ENCODE measurements at regions not wholly inside any gene's neighbourhood (a gene's known extent, or its start where the extent isn't known, plus 50 kb on each side); places are given as distances from the start of the nearest gene placed in this dataset.
"Not testable (repeated sequence)": the region's sequence is repeated elsewhere in the genome, so short reads cannot be mapped to it uniquely, and the experiment has no call there.

- Mint-ChIP-seq H3K27me3 (ENCODE audit: unreplicated experiment) (no peaks in the 10 kb centered on the region), H3K9me3 (ENCODE audit: low read depth, unreplicated experiment) (no peaks in the 10 kb centered on the region), H3K4me3 (ENCODE audit: low read depth, unreplicated experiment) (no peak overlapping the region), H3K36me3 (ENCODE audit: insufficient read depth, unreplicated experiment) (no peaks in the 10 kb centered on the region), H3K27ac (ENCODE audit: unreplicated experiment) (no peak overlapping the region), H3K4me1 (ENCODE audit: low read depth, unreplicated experiment) (no peaks in the 10 kb centered on the region)
- DNase-seq, result no peak
- TF ChIP-seq CTCF (IDR thresholded peaks at IDR 0.05; ENCODE audit: unreplicated experiment), result no peak
- CTCF ChIA-PET, result no interaction called here
- no TSS peak for BruUV-seq (replicated peaks)
- intact Hi-C loops (cut with micrococcal nuclease; ENCODE audit: unreplicated experiment), result no loop called here
These were observed 153.1 kb upstream of the DPH6 start for GRCh38 chr15:35698966-35699575.

DNA sequence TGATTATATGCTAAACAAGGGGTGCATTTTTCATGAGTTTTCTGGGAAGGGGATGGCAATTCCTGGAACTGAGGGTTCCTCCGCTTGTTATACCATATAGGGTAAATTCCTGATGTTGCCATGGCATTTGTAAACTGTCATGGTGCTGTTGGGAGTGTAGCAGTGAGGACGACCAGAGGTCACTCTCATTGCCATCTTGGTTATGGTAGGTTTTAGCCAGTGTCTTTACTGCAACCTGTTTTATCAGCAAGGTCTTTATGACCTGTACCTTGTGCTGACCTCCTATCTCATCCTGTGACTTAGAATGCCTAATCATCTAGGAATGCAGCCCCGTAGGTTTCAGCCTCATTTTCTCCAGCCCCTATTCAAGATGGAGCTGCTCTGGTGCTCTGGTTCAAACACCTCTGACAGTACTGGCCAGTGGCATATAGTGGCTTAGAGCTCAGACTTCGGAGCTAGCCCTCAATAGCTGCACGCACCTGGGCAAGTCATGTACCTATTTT is 154.2 kb upstream of the DPH6 start:
- H3K27ac Mint-ChIP-seq (ENCODE audit: unreplicated experiment); H3K9me3 Mint-ChIP-seq (ENCODE audit: low read depth, unreplicated experiment); H3K36me3 Mint-ChIP-seq (ENCODE audit: insufficient read depth, unreplicated experiment); H3K4me1 Mint-ChIP-seq (ENCODE audit: low read depth, unreplicated experiment); BruUV-seq (replicated peaks); intact Hi-C loops (cut with micrococcal nuclease; ENCODE audit: unreplicated experiment); DNase-seq; H3K4me3 Mint-ChIP-seq (ENCODE audit: low read depth, unreplicated experiment); H3K27me3 Mint-ChIP-seq (ENCODE audit: unreplicated experiment); CTCF ChIA-PET: not testable (repeated sequence)

GRCh38 chr15:35701402-35702046 is 155.6 kb upstream of the DPH6 start:
- CTCF ChIA-PET, result no interaction called here
- intact Hi-C loops (cut with micrococcal nuclease; ENCODE audit: unreplicated experiment), result no loop called here
- no TSS peak for BruUV-seq (replicated peaks)
- Mint-ChIP-seq H3K27me3 (ENCODE audit: unreplicated experiment) (no peaks in the 10 kb centered on the region), H3K36me3 (ENCODE audit: insufficient read depth, unreplicated experiment) (no peaks in the 10 kb centered on the region), H3K27ac (ENCODE audit: unreplicated experiment) (no peak overlapping the region), H3K9me3 (ENCODE audit: low read depth, unreplicated experiment) (no peaks in the 10 kb centered on the region), H3K4me1 (ENCODE audit: low read depth, unreplicated experiment) (peaks cover 8% of the 10 kb centered on the region), H3K4me3 (ENCODE audit: low read depth, unreplicated experiment) (no peak overlapping the region)
- TF ChIP-seq CTCF (IDR thresholded peaks at IDR 0.05; ENCODE audit: unreplicated experiment), result no peak
- DNase-seq, result no peak

- BruUV-seq (replicated peaks), result no TSS peak
- peaks cover 8% of the 10 kb centered on the region for H3K4me1 Mint-ChIP-seq (ENCODE audit: low read depth, unreplicated experiment)
- H3K4me3 Mint-ChIP-seq (ENCODE audit: low read depth, unreplicated experiment), result no peak overlapping the region
- CTCF ChIA-PET, result no interaction called here
- H3K27me3 Mint-ChIP-seq (ENCODE audit: unreplicated experiment), result no peaks in the 10 kb centered on the region
- no peak for DNase-seq
- no peak overlapping the region for H3K27ac Mint-ChIP-seq (ENCODE audit: unreplicated experiment)
- intact Hi-C loops (cut with micrococcal nuclease; ENCODE audit: unreplicated experiment), result no loop called here
- no peak for TF ChIP-seq CTCF (IDR thresholded peaks at IDR 0.05; ENCODE audit: unreplicated experiment)
- no peaks in the 10 kb centered on the region for H3K9me3 Mint-ChIP-seq (ENCODE audit: low read depth, unreplicated experiment)
- no peaks in the 10 kb centered on the region for H3K36me3 Mint-ChIP-seq (ENCODE audit: insufficient read depth, unreplicated experiment)
These were observed 157.1 kb upstream of the DPH6 start for GRCh38 chr15:35702946-35703495.

Data from Calu3 (cell line).